NT2/D1 (cell line): ENCODE measurements at regions not wholly inside any gene's neighbourhood (a gene's known extent, or its start where the extent isn't known, plus 50 kb on each side); places are given as distances from the start of the nearest gene placed in this dataset.

Experiments used
- SUZ12 ChIP-seq: IDR thresholded peaks from 2 replicates; pipeline ENCODE4 v1.6.1; 2011; ENCODE audit not compliant: insufficient read length, insufficient read depth; ENCODE audit errors: extremely low read depth
- YY1 ChIP-seq: IDR thresholded peaks from 2 replicates; pipeline ENCODE4 v1.6.1; 2011; ENCODE audit not compliant: insufficient read length, insufficient read depth
- ZNF274 ChIP-seq: IDR thresholded peaks from 2 replicates; pipeline ENCODE4 v1.6.1; 2011; ENCODE audit warnings: mild to moderate bottlenecking, low read depth, low read length

GRCh38 chr10:113458451-113458850 lies 94.4 kb upstream of the HABP2 start:
- TF ChIP-seq YY1, result no peak
- TF ChIP-seq SUZ12, result no peak
- no peak for TF ChIP-seq ZNF274
